HG03469 (cell line): ENCODE measurements at regions not wholly inside any gene's neighbourhood (a gene's known extent, or its start where the extent isn't known, plus 50 kb on each side); places are given as distances from the start of the nearest gene placed in this dataset.
"Not testable (repeated sequence)": the region's sequence is repeated elsewhere in the genome, so short reads cannot be mapped to it uniquely, and the experiment has no call there.

Source experiments
- ATAC-seq: cut with Tn5 transposase; IDR thresholded peaks from one replicate; pipeline ENCODE4 v1.9.1; 2021; ENCODE audit warnings: mild to moderate bottlenecking, moderate library complexity, moderate number of reproducible peaks; ENCODE audit not compliant: unreplicated experiment

DNA sequence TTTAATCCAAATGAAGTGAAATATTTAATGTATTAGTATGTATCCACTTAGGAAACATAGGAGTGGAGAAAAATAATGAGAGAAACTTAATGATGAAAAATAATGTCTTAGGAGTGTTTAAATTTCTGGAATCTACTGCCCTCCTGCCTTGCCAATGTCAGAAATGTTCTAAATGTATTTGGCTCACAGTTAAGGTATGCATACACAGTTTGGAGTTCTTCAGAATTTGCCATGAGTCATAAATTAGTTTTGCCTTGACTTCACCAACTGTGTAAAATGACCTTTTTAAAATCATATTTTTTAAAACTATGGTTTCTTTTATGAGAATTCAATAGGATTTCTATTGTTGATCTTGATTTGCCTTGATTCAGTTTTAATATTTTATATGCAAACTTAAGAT is 191.7 kb upstream of the HSF2 start:
- no peak for ATAC-seq

DNA sequence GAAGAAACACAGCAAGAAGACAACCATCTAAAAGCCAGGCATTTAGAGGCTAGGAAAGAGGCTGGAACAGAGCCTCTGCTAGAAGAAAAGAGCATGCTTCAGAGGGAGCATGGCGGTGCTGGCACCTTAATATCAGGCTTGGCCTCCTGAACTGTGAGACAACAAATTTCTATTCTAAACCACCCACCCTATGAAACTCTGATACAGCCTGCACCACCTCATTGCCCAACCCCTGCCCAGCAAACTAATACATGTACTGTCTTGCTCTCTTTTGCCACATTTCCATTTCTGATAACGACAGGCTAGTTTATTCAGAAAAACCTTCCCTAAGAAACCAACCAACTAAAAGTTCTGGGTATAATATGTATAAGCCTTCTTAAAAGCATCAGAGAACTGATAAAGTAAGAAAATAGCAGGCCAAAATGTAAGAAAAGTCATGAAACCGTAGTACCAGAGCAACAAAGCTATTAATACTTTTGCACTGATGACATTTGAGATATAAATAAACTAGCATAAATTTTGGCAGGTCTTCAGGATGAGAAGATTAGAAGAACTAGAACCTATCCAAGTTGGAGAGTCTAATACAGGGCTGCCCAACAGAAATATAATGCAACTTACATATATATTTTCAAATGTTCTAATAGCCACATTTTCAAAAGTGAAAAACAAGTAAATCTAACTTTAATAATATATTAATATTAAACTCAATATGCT is 184.7 kb upstream of the HSF2 start:
- no peak for ATAC-seq

- ATAC-seq, result no peak
These were observed 179.2 kb upstream of the HSF2 start for GRCh38 chr6:122220254-122220653.

DNA sequence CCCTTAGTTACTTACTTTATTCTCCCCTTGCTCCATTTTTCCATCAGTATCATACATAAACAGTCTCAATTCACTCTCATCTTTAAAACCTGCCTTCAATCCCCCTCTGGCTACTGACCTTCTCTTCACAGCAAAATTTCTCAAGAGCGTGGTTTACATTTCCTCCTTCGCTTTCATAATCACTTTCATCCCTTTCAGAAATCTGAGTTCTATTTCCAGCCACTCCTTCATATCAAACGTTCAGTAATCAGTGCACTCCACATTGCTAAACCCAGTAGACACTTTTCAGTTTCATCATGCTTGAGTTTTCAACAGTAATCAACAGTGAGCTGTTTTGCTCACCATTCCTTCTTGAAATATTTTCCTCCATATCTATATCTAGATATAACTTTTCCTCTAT is 176.7 kb upstream of the HSF2 start:
- no peak for ATAC-seq

GRCh38 chr6:122223251-122223650 is 176.2 kb upstream of the HSF2 start:
- ATAC-seq, result no peak

- no peak for ATAC-seq
These were observed 160.6 kb upstream of the HSF2 start for GRCh38 chr6:122238861-122239260.

DNA sequence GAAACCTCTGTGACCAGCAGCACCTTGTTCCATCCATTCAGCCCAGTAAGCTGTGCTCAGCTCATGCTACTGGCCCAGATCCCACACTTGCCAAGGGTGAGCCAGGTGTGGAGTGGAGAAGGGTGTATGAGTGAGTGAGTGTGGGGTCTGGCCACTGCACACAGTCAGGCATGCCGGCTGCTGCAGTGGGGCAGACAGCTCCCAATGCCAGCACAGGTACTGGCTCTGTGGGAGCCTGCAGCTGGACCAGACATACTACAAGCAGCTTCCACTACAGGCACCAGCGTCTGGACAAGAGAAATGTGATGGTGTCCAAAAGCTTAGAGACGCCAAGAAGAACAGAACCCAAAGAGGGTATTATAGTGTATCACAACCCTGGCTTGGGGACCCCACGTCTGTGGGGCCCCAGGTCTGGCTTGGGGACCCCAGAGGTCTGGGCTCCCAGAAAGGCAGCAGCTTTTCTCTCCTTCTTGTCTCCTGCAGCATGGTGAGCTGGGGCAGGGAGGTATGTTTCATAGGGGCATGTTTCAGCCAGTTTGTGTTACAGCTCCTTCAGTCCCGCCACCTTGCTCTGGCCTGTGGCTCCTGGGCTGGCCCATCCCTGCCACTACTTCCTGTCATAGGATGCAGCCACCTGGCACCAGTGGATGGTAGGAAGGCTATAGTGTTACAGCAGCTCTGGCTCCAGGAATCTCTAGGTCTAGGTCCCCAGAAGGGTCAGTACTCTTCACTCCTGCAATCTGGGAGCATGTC is 152.4 kb upstream of the HSF2 start:
- ATAC-seq, result no peak

DNA sequence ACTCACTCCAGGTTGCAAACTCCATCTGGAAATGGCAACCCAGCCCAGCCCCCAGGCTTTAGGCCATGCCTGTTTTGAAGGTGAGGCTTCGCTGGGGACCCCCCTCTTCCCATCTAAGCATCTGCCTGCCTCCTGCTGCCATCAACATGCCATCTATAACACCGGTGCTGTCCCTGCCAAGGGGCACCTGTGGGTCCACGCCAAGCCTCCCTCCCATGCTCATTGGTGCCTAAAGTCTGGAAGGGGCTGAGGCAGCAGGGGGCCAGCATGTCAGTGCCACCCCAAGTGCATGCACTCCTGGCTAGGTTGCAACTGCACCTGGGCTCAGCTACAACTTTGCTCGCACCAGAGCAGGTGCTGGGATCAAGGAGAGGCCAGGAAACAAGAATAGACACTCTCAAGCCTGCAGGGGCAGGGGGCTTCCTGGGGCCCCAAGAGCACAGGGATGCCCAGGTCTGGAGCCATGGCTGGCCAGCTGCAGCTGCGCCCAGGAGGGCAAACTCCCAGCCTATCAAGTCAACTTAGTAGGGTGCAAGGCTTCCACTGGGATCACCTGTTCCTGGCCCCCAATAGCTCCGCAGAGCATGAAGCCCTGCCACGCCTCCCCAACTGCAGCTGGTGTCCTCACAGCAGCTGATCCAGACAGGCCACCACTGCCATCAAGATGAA is 151.3 kb upstream of the HSF2 start:
- no peak for ATAC-seq

- no peak for ATAC-seq
These were observed 150.6 kb upstream of the HSF2 start for GRCh38 chr6:122248844-122249243.

GRCh38 chr6:122258839-122259238 is 140.6 kb upstream of the HSF2 start:
- no peak for ATAC-seq

GRCh38 chr6:122264557-122264956 is 134.9 kb upstream of the HSF2 start:
- ATAC-seq, result no peak

- ATAC-seq, result no peak
These were observed 133.7 kb upstream of the HSF2 start for GRCh38 chr6:122265755-122266154.

DNA sequence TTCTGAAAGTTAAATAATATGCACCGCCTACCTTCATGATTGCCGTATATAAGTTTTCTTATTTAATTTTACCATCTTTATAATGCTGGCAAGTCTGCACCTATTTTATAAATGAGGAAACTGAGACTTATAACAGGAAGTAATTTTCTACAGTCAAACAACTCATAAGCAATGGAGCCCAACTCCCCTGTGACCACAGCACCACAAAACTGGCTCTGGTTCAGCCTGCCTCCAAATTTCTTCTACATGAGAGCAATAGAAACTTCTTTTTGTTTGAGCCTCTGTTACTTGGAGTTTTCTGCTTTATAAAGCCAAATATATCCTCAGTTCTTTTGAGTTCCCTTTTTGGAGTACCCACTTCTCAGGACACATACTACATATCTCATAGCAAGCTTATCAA is 131.1 kb upstream of the HSF2 start:
- ATAC-seq, result no peak

DNA sequence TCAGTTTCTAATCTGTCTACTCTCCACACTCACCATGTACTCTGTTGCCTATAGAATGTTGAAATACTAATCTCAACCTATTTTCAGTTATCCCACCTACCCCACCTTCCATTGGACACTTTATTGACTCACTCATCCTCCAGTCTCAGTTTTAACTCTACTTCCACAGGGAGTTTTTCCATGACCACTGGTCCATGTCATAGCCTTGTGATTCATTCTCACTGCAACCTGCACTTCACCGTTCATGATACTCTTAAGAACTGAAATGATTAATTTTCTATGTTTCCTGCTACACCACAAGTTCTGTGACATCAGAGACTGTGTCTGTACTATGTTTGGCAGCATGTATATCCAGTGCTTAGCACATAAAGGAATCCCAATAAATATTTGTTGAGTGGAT is 122.8 kb upstream of the HSF2 start:
- ATAC-seq, result no peak

DNA sequence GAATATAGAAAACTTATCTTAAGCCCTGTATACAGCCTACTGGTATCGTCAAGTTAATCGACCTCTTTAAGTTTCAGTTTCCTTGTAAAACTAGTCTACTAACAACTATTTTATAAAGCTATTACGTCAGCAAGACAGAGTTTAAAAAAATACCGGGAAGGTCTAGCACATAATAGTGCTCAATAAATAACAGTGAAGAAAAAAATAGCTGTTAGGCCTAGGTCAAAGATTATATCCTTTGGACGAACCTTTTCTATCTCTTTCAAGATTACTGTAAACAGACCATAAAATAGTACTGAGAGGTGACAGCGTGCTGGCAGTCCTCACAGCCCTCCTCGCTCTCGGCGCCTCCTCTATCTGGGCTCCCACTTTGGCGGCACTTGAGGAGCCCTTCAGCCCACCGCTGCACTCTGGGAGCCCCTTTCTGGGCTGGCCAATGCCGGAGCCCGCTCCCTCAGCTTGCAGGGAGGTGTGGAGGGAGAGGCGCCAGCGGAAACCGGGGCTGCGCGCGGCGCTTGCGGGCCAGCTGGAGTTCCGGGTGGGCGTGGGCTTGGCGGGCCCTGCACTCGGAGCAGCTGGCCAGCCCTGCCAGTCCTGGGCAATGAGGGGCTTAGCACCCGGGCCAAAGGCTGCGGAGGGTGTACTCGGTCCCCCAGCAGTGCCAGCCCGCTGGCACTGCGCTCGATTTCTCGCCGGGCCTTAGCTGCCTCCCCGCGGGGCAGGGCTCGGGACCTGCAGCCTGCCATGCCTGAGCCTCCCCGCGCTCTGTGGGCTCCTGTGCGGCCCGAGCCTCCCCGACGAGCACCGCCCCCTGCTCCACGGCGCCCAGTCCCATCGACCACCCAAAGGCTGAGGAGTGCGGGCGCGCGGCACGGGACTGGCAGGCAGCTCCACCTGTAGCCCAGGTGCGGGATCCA is 119.1 kb upstream of the HSF2 start:
- not testable (repeated sequence) for ATAC-seq

- ATAC-seq, result no peak
These were observed 115.6 kb upstream of the HSF2 start for GRCh38 chr6:122283884-122284283.

DNA sequence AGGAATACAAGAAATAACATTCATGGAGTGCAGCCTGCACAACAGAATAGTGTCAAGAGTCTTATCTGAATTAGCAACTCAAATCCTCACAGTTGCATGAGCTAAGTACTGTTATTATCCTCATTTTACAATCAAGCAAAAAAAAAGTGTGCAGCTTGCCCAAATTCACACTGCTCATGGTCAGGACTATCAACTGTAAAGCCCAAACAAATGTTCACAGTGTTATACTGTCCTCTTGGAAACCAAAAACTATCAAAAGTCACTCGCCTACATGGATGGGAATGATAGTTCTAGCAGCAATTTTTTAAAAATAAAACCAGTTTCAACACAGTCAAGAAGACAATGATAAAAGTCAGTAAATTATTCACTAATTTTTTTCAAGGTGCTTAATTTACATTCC is 114.6 kb upstream of the HSF2 start:
- no peak for ATAC-seq

DNA sequence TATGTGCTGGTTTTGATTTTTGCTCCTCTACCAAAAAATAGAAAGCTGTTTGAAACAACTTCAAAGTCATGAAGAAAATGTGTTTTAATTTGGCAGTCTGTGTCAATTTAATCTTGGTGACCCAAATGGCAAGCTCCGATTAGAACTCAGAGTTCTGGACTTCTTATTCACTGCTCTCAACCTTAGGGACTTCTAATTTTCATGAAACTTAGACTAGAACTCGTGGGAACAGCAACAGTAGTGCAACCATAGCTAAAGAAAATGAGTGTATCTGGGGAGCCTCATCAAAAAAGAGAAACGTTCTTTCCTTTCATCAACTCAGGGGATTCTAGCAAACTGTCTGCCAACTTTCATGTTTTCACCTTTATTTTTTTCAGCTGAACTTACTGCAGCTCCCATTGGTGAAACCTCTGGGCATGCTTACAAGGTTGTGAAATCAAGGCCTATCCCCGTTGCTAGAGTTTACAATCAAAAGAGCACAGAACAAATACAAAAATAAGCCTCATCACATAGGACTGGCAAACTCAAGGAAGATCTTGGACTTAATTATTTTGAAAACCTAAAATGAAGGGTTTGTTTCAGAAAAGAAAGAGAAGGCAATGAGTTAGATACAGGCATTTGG is 114.0 kb upstream of the HSF2 start:
- no peak for ATAC-seq

- no peak for ATAC-seq
These were observed 112.9 kb upstream of the HSF2 start for GRCh38 chr6:122286512-122286911.

DNA sequence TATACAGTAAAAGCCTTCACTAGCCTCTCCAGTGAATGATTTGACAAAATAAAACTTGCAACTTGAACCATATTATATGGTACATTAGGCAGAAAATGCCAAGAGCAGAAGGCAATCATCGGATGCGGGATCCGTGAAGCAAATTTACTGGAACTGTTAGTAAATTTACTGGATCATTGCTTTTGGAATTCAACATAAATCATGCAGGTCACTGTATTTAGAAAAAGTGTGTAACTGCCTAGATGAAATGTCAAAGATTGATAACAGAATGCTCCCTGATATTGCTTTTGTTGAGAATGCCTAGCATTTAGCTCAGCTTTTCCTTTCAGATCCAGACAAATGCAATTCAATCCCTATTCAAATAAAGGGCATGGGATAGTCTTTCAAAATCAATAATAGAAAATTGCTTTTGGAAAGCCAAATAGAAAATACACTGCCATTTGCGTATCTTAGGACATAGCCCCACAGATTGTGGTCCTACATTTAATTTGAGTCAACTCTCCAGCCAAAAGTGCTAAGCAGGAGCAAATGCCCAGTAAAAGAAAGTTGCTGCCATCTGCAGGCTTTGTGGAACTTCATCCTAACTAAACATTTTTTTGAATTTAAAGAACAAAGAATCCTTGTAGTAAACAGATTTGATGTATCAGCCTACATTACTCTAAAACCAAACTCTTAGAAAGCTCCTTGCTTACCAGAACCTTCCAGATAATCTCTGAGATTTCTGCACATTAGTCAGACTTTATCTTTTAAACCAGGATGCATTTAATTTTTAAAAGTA is 109.5 kb upstream of the HSF2 start:
- no peak for ATAC-seq
